OCI-LY3 (cell line): ENCODE measurements at regions not wholly inside any gene's neighbourhood (a gene's known extent, or its start where the extent isn't known, plus 50 kb on each side); places are given as distances from the start of the nearest gene placed in this dataset.

ENCODE experiments used
- EZH2phosphoT487 ChIP-seq: fragments of 200-600 bp; shearing (Covaris generic); IDR thresholded peaks from 2 replicates; pipeline ENCODE4 v1.6.1; 2018; ENCODE audit warnings: antibody characterized with exemption, mixed run types, low read depth
- TF ChIP-seq, protein P1 (sequence below): fragments of 200-600, 300-600 bp; sonication (generic); IDR thresholded peaks from 2 replicates; pipeline ENCODE4 v1.5.1; 2014; ENCODE audit warnings: antibody characterized with exemption, low read length, low read depth

DNA sequence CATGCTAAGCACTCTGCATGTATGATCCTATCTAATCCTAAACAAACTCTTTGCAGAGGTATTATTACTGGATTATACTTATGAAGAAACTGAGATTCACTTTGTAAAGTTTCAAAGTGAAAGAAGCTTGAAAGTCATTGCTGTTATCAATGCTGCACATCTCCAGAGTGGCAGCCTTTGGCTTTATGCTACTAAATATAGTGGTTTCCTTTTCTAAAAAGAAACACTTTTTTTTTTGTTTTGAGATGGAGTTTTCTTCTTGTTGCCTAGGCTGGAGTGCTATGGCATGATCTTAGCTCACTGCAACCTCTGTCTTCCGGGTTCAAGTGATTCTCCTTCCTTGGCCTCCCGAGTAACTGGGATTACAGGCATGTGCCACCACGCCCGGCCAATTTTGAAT lies 114.9 kb upstream of the RAB27B start:
- TF ChIP-seq, protein P1, sequence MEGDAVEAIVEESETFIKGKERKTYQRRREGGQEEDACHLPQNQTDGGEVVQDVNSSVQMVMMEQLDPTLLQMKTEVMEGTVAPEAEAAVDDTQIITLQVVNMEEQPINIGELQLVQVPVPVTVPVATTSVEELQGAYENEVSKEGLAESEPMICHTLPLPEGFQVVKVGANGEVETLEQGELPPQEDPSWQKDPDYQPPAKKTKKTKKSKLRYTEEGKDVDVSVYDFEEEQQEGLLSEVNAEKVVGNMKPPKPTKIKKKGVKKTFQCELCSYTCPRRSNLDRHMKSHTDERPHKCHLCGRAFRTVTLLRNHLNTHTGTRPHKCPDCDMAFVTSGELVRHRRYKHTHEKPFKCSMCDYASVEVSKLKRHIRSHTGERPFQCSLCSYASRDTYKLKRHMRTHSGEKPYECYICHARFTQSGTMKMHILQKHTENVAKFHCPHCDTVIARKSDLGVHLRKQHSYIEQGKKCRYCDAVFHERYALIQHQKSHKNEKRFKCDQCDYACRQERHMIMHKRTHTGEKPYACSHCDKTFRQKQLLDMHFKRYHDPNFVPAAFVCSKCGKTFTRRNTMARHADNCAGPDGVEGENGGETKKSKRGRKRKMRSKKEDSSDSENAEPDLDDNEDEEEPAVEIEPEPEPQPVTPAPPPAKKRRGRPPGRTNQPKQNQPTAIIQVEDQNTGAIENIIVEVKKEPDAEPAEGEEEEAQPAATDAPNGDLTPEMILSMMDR = no peak
- no peak for TF ChIP-seq EZH2phosphoT487
